Stimulated activated CD8-positive, alpha-beta memory T cell treated with anti-CD3 and anti-CD28 coated beads, Interleukin-7, amount 100 ng/mL, for 1 hour (primary cell): ENCODE measurements at regions not wholly inside any gene's neighbourhood (a gene's known extent, or its start where the extent isn't known, plus 50 kb on each side); places are given as distances from the start of the nearest gene placed in this dataset.

ENCODE experiments used
- DNase-seq, 2 donors: peaks; one replicate each; pipeline ENCODE4 v3.0.0-alpha.2; 2020; ENCODE audit warnings: low read depth in 2 of 2

GRCh38 chr12:111310076-111310870 lies 58.6 kb downstream of the PHETA1 start:
- no peak for DNase-seq

DNA sequence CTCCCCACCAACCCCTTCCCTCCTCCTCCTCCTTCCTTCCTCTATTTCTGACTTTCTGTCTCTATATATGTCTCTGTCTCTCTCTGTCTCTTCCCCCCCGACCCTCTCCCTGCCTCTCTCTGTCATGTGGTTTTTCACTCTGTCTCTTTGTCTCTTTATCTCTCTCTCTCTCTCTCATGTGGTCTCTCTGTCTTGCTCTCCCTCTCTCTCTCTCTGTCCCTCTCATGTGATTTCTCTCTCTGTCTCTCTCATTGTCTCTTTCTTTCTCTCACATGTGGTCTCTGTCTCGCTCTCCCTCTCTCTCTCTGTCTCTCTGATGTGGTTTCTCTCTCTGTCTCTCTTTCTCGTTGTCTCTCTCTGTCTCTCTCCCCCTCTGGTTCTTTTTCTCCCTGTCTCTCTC lies 59.3 kb downstream of the PHETA1 start:
- DNase-seq = no peak

GRCh38 chr12:111308473-111308872 lies 60.4 kb downstream of the PHETA1 start:
- DNase-seq = no peak

DNA sequence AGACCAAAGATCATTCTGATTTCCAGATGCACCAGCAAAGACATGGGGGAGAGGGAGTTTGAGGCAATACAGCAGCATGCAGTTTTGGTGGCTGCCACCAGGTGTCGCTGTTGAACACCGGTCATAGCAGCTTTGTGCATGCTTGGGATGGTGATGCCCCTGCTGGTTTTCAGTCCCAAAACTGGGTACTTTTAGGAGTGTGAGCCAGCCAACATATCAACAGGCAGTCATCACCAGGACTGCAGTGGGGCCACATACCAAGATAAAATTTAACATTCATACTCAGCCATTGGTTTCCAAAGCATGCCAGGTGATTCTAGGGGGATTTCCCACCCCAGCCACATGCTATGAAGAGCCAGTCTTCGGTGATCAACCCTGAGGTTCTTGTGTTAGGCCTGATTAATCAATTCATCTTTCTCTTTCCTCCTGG lies 64.2 kb downstream of the PHETA1 start:
- no peak for DNase-seq

DNA sequence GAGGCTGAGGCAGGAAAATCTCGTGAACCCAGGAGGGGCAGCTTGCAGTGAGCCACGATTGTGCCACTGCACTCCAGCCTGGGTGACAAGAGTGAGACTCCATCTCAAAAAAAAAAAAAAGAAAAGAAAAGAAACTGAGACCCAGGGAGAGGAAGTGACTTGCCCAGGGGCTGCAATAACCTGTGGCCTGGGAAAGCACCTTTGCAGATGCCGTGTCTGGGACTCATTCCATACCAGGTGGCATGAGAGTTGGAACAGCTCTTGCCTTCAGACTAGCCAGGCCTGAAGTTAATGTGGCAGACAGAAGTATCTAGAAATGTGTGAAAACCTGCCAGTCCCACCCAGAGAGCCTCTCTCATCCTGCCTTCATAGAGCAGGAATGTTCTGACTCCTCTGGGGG lies 65.4 kb downstream of the PHETA1 start:
- no peak for DNase-seq

GRCh38 chr12:111298582-111299436 lies 70.1 kb downstream of the PHETA1 start:
- DNase-seq = peak in 1 of 2 donors; percentile 21

GRCh38 chr12:111297703-111298426 lies 71.0 kb downstream of the PHETA1 start:
- no peak for DNase-seq

DNA sequence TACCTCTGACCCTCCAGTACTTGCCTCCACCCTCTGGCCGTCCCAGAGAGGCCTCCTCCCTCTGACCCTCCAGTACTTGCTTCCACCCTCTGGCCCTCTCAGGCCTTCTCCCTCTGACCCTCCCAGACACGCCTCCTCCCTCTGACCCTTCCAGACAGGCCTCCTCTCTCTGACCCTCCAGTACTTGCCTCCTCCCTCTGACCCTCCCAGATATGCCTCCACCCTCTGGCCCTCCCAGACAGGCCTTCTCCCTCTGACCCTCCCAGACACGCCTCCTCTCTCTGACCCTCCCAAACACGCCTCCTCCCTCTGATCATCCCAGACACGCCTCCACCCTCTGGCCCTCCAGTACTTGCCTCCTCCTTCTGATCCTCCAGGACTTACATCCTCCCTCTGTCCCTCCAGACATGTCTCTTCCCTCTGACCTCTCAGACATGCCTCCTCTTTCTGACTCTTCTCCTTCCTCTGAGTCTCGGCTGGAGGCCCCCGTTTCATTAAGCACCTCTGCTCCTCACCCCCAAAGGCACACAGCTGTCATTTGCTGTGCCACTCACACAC lies 71.9 kb downstream of the PHETA1 start:
- no peak for DNase-seq

- no peak for DNase-seq
Observed at GRCh38 chr12:111295176-111295575, 73.7 kb downstream of the PHETA1 start.

DNA sequence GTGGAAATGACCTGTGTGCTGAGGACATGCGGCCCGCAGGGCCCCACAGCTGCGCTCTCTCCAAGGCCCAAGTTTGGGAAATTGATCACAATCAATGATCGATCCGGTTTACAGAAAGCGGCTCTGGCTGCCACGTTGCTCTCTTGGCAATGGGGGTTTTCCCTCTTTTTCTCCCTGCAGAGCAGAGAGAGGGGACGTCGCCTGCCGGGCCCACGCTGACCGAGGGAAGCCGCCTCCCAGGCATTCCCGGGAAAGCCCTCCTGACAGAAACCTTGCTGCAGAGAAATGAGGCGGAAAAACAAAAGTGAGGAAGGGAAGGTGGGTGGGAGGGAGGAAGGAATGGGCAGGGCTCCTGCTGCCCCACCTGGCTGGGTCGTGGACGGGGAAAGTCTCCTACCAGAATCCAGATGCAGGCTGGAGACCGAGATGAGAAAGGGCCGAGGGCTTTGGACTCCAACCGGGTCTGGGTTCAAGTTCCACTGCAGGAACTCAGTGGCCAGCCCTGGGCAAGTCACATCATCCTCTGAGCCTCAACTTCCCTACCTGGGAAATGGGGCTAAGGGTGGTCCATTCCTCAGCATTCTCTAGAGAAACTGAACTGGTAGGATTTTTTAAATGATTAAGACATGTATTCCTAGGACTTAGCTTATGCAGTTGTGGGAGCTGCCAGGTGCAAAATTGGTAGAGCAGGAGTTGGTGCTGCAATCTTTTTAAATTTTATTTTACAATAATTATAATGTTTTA lies 75.5 kb downstream of the PHETA1 start:
- no peak for DNase-seq

DNA sequence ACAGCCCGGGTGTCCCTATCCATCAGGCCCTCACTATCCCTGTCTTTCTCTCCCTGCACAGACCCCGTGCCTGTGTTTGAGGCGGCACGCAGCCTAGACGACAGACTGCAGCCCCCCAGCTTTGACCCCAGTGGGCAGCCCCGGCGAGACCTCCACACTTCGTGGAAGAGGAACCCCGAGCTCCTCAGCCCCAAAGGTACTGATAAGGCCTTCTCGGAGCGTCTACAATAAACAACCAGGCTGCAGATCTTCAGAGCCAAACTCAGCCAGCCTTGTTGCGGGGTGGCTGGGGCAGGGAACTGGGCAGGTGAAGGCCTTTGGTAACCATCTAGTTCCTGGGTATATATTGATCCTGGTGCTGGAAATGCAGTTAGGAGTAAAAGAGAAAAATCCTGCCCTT lies 77.5 kb downstream of the PHETA1 start:
- DNase-seq = no peak

- DNase-seq = no peak
Observed at GRCh38 chr12:111288771-111289170, 80.1 kb downstream of the PHETA1 start.

- DNase-seq = no peak
Observed at GRCh38 chr12:111287125-111287900, 81.6 kb downstream of the PHETA1 start.

GRCh38 chr12:111285200-111285599 lies 83.7 kb downstream of the PHETA1 start:
- no peak for DNase-seq

- DNase-seq = no peak
Observed at GRCh38 chr12:111284709-111285108, 84.2 kb downstream of the PHETA1 start.

- DNase-seq = no peak
Observed at GRCh38 chr12:111283966-111284365, 84.9 kb downstream of the PHETA1 start.

GRCh38 chr12:111283521-111283920 lies 85.4 kb downstream of the PHETA1 start:
- no peak for DNase-seq

DNA sequence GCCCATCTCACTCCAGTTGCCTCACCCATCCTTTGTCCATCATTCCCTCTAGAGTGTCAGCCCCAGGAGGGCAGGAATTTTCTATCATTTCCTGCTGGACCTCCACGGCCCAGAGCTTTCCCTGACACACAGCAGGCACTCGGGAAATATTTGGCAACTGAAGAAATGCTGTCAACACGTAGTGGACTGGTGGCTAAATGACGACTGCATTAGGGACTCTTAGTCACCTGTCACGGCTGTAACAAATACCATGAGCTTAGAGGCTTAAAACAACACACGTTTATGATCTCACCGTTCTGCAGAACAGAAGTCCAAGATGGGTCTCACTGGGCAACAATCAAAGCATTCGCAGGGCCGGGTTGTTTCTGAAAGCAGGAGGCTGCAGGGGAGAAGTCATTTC lies 91.3 kb downstream of the PHETA1 start:
- DNase-seq = no peak

GRCh38 chr12:111276146-111276545 lies 92.7 kb downstream of the PHETA1 start:
- no peak for DNase-seq

- DNase-seq = no peak
Observed at GRCh38 chr12:111275308-111275707, 93.6 kb downstream of the PHETA1 start.
